OCI-LY1 (cell line): ENCODE measurements at regions not wholly inside any gene's neighbourhood (a gene's known extent, or its start where the extent isn't known, plus 50 kb on each side); places are given as distances from the start of the nearest gene placed in this dataset.
A peak's percentile ranks its signal among the peaks of the same experiment; 100 is the strongest.
"Not testable (repeated sequence)": the region's sequence is repeated elsewhere in the genome, so short reads cannot be mapped to it uniquely, and the experiment has no call there.

Experiments used
- H2AFZ ChIP-seq: fragments of 200-600 bp; sonication (generic), shearing (Covaris generic); 2 replicates; pipeline ENCODE4 v1.6.0; 2014; ENCODE audit warnings: antibody characterized with exemption, mild to moderate bottlenecking, low read length
- H3F3A ChIP-seq: fragments of 200-600 bp; sonication (generic), shearing (Covaris generic); 2 replicates; pipeline ENCODE4 v1.6.0; 2014; ENCODE audit warnings: mild to moderate bottlenecking, antibody characterized with exemption, low read length, moderate library complexity; ENCODE audit not compliant: insufficient read depth
- H3K27ac ChIP-seq: fragments of 200-600 bp; sonication (generic); 2 replicates; pipeline ENCODE4 v1.5.1; 2014; ENCODE audit warnings: low read length, mixed run types, mild to moderate bottlenecking, low read depth; ENCODE audit not compliant: poor library complexity, severe bottlenecking
- H3K27me3 ChIP-seq: fragments of 200-600 bp; sonication (generic); 2 replicates; pipeline ENCODE4 v1.6.0; 2014; ENCODE audit warnings: antibody characterized with exemption, mild to moderate bottlenecking, low read length, moderate library complexity; ENCODE audit not compliant: insufficient read depth
- H3K36me3 ChIP-seq: fragments of 200-600 bp; sonication (generic); 2 replicates; pipeline ENCODE4 v1.6.1; 2014; ENCODE audit warnings: mild to moderate bottlenecking, antibody characterized with exemption, low read length, moderate library complexity, mixed read lengths; ENCODE audit not compliant: insufficient read depth
- H3K4me1 ChIP-seq: fragments of 200-600 bp; sonication (generic); 2 replicates; pipeline ENCODE4 v1.5.1; 2014; ENCODE audit warnings: mild to moderate bottlenecking, low read length, moderate library complexity; ENCODE audit not compliant: insufficient read depth, severe bottlenecking
- H3K4me2 ChIP-seq: fragments of 200-600 bp; sonication (generic), shearing (Covaris generic); 2 replicates; pipeline ENCODE4 v1.6.1; 2014; ENCODE audit warnings: low read length
- H3K4me3 ChIP-seq: fragments of 200-600 bp; sonication (generic); 2 replicates; pipeline ENCODE4 v1.5.1; 2014; ENCODE audit warnings: low read length, low read depth, mild to moderate bottlenecking, mixed read lengths; ENCODE audit not compliant: poor library complexity, severe bottlenecking
- H3K79me2 ChIP-seq: fragments of 200-600 bp; shearing (Covaris generic); 2 replicates; pipeline ENCODE4 v1.6.1; 2016; ENCODE audit warnings: mixed run types, low read length, mixed read lengths; ENCODE audit not compliant: insufficient read depth
- H3K9ac ChIP-seq: fragments of 200-600 bp; sonication (generic), shearing (Covaris generic); 2 replicates; pipeline ENCODE4 v1.6.1; 2014; ENCODE audit warnings: mild to moderate bottlenecking, low read length, mixed read lengths
- H3K9me2 ChIP-seq: fragments of 200-600 bp; sonication (generic), shearing (Covaris generic); 2 replicates; pipeline ENCODE4 v1.6.1; 2014; ENCODE audit warnings: low read depth, mild to moderate bottlenecking, low read length, mixed read lengths
- H3K9me3 ChIP-seq: fragments of 200-600 bp; shearing (Covaris generic); 2 replicates; pipeline ENCODE4 v1.6.1; 2014; ENCODE audit warnings: low read length, mixed read lengths
- H4K20me1 ChIP-seq: fragments of 200-600 bp; sonication (generic), shearing (Covaris generic); 2 replicates; pipeline ENCODE4 v1.6.0; 2016; ENCODE audit warnings: mild to moderate bottlenecking, low read length; ENCODE audit not compliant: insufficient read depth
- EZH2 ChIP-seq: fragments of 200-600 bp; sonication (generic), shearing (Covaris generic); IDR thresholded peaks from 2 replicates; pipeline ENCODE4 v1.8.0; 2017; ENCODE audit warnings: borderline replicate concordance, mixed run types, mild to moderate bottlenecking, antibody characterized with exemption, low read length, moderate library complexity, mixed read lengths
- TF ChIP-seq, protein P1 (sequence below): fragments of 200-600 bp; sonication (generic), shearing (Covaris generic); IDR thresholded peaks from 2 replicates; pipeline ENCODE4 v1.5.1; 2017; ENCODE audit warnings: mild to moderate bottlenecking, antibody characterized with exemption, low read length, moderate library complexity, mixed read lengths

DNA sequence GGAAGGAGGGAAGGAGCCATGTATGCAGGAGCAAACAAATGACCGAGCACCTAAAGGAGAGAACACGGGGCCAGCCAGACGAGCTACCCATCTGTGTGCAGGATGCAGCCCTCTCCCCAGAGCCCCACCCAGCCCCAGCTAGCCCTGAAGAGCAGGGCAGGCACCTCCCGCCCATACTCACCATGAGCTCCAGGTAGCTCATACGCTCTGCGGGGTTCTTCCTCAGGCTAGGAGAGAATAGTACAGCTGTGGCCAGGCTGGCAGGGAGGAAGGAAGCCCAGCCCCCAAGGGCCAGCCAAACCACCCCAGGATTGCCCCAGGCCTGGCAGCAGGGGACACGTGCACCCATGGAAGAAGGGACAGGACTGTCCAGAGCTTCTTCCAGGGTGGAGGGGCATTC, 81.9 kb downstream of the KCNJ18 start:
- no peak for TF ChIP-seq EZH2
- TF ChIP-seq, protein P1, sequence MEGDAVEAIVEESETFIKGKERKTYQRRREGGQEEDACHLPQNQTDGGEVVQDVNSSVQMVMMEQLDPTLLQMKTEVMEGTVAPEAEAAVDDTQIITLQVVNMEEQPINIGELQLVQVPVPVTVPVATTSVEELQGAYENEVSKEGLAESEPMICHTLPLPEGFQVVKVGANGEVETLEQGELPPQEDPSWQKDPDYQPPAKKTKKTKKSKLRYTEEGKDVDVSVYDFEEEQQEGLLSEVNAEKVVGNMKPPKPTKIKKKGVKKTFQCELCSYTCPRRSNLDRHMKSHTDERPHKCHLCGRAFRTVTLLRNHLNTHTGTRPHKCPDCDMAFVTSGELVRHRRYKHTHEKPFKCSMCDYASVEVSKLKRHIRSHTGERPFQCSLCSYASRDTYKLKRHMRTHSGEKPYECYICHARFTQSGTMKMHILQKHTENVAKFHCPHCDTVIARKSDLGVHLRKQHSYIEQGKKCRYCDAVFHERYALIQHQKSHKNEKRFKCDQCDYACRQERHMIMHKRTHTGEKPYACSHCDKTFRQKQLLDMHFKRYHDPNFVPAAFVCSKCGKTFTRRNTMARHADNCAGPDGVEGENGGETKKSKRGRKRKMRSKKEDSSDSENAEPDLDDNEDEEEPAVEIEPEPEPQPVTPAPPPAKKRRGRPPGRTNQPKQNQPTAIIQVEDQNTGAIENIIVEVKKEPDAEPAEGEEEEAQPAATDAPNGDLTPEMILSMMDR = no peak
- Histone ChIP-seq H4K20me1 (no peaks in the 10 kb centered on the region), H3K9ac (no peak overlapping the region), H3K36me3 (no peaks in the 10 kb centered on the region), H3K27me3 (no peaks in the 10 kb centered on the region), H3K9me3 (no peaks in the 10 kb centered on the region), H2AFZ (no peak overlapping the region), H3K4me1 (peaks cover 18% of the 10 kb centered on the region), H3K4me2 (no peak overlapping the region), H3K4me3 (no peak overlapping the region), H3K9me2 (no peaks in the 10 kb centered on the region), H3F3A (no peaks in the 10 kb centered on the region), H3K27ac (no peak overlapping the region), H3K79me2 (no peaks in the 10 kb centered on the region)

GRCh38 chr17:21775566-21775965, 83.2 kb downstream of the KCNJ18 start:
- H3K9ac ChIP-seq, H3K27me3 ChIP-seq, H3K27ac ChIP-seq, H4K20me1 ChIP-seq, H3K9me2 ChIP-seq, H3K4me3 ChIP-seq, H3F3A ChIP-seq, H3K9me3 ChIP-seq, H3K79me2 ChIP-seq, H3K4me2 ChIP-seq, H2AFZ ChIP-seq, H3K36me3 ChIP-seq: not testable (repeated sequence)
- H3K4me1 ChIP-seq = peaks cover 18% of the 10 kb centered on the region

GRCh38 chr17:21776921-21777320, 84.6 kb downstream of the KCNJ18 start:
- H3K36me3 ChIP-seq, H3K9ac ChIP-seq, H4K20me1 ChIP-seq, H2AFZ ChIP-seq, H3K79me2 ChIP-seq, H3K9me2 ChIP-seq, H3K9me3 ChIP-seq, H3F3A ChIP-seq, H3K27me3 ChIP-seq: not testable (repeated sequence)
- peaks cover 18% of the 10 kb centered on the region for H3K4me1 ChIP-seq
- H3K27ac ChIP-seq = peak overlapping the region; percentile 82
- peak overlapping the region; percentile 25 for H3K4me3 ChIP-seq
- H3K4me2 ChIP-seq = peak overlapping the region; percentile 57

DNA sequence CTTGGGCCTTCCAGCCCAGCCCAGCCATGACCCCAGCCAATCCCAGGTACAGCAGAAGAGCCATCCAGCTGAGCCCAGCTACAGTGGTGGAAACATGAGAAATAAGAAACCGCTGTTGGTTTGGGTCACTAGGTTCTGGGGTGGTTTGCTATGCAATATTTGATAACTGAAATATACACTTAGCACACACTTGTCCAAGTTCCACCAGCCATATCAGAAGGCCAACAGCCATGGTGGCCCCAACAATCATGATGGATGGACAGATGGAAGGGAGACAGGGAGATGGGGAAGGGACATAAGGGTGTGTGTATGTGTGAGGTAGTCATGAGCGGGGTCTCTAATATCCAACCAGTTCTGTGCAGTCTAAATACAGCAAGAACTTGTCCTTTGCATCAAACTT, 86.5 kb downstream of the KCNJ18 start:
- not testable (repeated sequence) for H2AFZ ChIP-seq, H3K36me3 ChIP-seq, H3K4me3 ChIP-seq, H3F3A ChIP-seq, H3K4me2 ChIP-seq, H4K20me1 ChIP-seq, H3K9me3 ChIP-seq, H3K9me2 ChIP-seq, H3K9ac ChIP-seq, H3K27ac ChIP-seq, H3K27me3 ChIP-seq, H3K79me2 ChIP-seq
- H3K4me1 ChIP-seq = peaks cover 18% of the 10 kb centered on the region

- H3K9me2 ChIP-seq, H3K9me3 ChIP-seq, H4K20me1 ChIP-seq, H3K9ac ChIP-seq, H3K79me2 ChIP-seq, H3K27ac ChIP-seq, H2AFZ ChIP-seq, H3F3A ChIP-seq, H3K4me2 ChIP-seq, H3K36me3 ChIP-seq, H3K27me3 ChIP-seq, H3K4me3 ChIP-seq: not testable (repeated sequence)
- peaks cover 18% of the 10 kb centered on the region for H3K4me1 ChIP-seq
Measured at GRCh38 chr17:21780293-21780888, 88.1 kb downstream of the KCNJ18 start.

DNA sequence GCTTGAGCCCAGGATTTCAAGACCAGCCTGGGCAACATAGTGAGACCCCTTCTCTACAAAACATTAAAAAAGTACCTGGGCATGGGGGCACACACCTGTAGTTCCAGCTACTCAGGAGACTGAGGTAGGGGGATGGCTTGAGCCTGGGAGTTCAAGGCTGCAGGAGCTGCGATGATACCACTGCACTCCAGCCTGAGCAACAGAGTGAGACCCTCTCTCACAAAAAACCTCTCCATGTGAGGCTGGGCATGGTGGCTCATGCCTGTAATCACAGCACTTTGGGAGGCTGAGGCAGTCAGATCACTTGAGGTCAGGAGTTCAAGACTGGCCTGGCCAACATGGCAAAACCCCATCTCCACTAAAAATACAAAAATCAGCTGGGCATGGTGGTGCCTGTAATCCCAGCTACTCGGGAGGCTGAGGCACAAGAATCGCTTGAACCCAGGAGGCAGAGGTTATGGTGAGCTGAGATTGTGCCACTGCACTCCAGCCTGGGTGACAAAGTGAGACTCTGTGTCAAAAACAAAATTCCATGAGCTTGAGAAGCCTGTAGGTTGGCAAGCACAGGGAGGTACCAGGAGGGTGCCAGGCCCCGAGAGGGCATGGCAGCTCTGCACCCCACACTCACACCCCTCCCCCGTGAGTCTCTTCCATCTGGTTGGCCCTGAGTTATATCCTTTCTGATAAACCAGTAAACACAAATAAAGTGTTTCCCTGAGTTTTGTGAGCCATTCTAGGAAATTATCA, 88.8 kb downstream of the KCNJ18 start:
- not testable (repeated sequence) for H3K9me2 ChIP-seq, H3K27ac ChIP-seq, H3F3A ChIP-seq, H3K79me2 ChIP-seq, H3K4me2 ChIP-seq, H3K9me3 ChIP-seq, H2AFZ ChIP-seq, H3K36me3 ChIP-seq, H4K20me1 ChIP-seq, H3K4me3 ChIP-seq, H3K27me3 ChIP-seq, H3K9ac ChIP-seq
- peaks cover 15% of the 10 kb centered on the region for H3K4me1 ChIP-seq

GRCh38 chr17:21781666-21782024, 89.3 kb downstream of the KCNJ18 start:
- not testable (repeated sequence) for H3K9ac ChIP-seq, H3K4me2 ChIP-seq, H3K27me3 ChIP-seq, H3K27ac ChIP-seq, H3K9me3 ChIP-seq, H2AFZ ChIP-seq, H3K79me2 ChIP-seq, H4K20me1 ChIP-seq, H3K4me1 ChIP-seq, H3K36me3 ChIP-seq, H3K4me3 ChIP-seq, H3K9me2 ChIP-seq, H3F3A ChIP-seq
